Tongue (tissue), 1 donor: ENCODE measurements at regions not wholly inside any gene's neighbourhood (a gene's known extent, or its start where the extent isn't known, plus 50 kb on each side); places are given as distances from the start of the nearest gene placed in this dataset.

ENCODE experiments used
- DNase-seq: peaks from one replicate; pipeline ENCODE4 v3.0.0-alpha.2; 2015

GRCh38 chr19:30083125-30083681 lies 141.2 kb downstream of the URI1 start:
- DNase-seq = no peak

- no peak for DNase-seq
These were observed 141.7 kb downstream of the URI1 start for GRCh38 chr19:30083701-30084156.

GRCh38 chr19:30084390-30084819 lies 142.4 kb downstream of the URI1 start:
- DNase-seq = peak; percentile 42

GRCh38 chr19:30085394-30085793 lies 143.4 kb downstream of the URI1 start:
- peak; percentile 51 for DNase-seq

- no peak for DNase-seq
These were observed 144.2 kb downstream of the URI1 start for GRCh38 chr19:30086220-30086619.

GRCh38 chr19:30086916-30087315 lies 144.9 kb downstream of the URI1 start:
- no peak for DNase-seq

- DNase-seq = no peak
These were observed 145.5 kb downstream of the URI1 start for GRCh38 chr19:30087381-30088138.

- no peak for DNase-seq
These were observed 146.5 kb downstream of the URI1 start for GRCh38 chr19:30088567-30088966.

GRCh38 chr19:30089086-30089665 lies 147.1 kb downstream of the URI1 start:
- no peak for DNase-seq

- no peak for DNase-seq
These were observed 148.4 kb downstream of the URI1 start for GRCh38 chr19:30090476-30090875.

GRCh38 chr19:30090963-30091362 lies 148.9 kb downstream of the URI1 start:
- no peak for DNase-seq

GRCh38 chr19:30091456-30091855 lies 149.4 kb downstream of the URI1 start:
- DNase-seq = no peak

GRCh38 chr19:30091856-30092255 lies 149.8 kb downstream of the URI1 start:
- DNase-seq = no peak

- peak; percentile 87 for DNase-seq
These were observed 150.9 kb downstream of the URI1 start for GRCh38 chr19:30092721-30093569.

GRCh38 chr19:30093966-30094755 lies 152.1 kb downstream of the URI1 start:
- no peak for DNase-seq

- no peak for DNase-seq
These were observed 152.7 kb downstream of the URI1 start for GRCh38 chr19:30094756-30095140.

- no peak for DNase-seq
These were observed 153.1 kb downstream of the URI1 start for GRCh38 chr19:30095171-30095570.

- no peak for DNase-seq
These were observed 154.7 kb downstream of the URI1 start for GRCh38 chr19:30096596-30097370.

- DNase-seq = no peak
These were observed 155.8 kb downstream of the URI1 start for GRCh38 chr19:30097746-30098280.

GRCh38 chr19:30102239-30102638 lies 160.2 kb downstream of the URI1 start:
- no peak for DNase-seq

GRCh38 chr19:30102666-30103065 lies 160.6 kb downstream of the URI1 start:
- DNase-seq = no peak
